ENCODE measurements at regions not wholly inside any gene's neighbourhood (a gene's known extent, or its start where the extent isn't known, plus 50 kb on each side); places are given as distances from the start of the nearest gene placed in this dataset.

DNA sequence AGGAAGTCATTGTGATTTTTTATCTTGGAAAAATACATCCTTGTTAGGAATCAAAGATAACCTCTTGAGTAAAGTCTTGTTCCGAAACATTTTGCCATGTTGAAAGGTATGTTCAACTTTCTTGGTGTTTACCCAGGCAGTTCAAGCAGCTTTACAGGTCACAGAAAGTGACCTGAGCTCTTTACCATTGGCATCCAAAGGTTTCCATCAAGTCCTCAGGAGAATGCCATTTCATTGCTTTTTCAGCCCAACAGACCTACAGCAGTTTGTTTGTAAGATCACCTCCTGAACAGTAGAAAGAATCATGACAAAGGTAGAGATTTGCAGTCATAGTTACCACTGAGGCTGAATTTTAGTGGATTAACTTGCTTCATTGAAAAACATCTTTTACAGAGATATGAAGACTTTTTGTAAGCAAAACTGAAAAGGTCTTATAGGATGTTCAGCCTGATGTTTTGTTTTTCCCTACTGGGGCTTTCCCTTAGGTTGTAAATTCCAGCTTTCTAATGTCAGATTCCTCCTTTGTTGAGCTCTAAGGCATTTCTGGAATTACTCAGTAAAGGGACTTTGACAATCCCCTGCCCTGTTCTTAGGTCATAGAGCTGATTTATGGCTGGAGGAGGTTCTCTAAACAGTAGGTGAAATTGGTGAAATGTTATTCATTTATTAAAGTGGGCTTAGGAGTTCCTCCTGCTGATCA is 236.8 kb upstream of the RBMS1 start:
- Histone ChIP-seq H3K4me3 (replicated peaks; ENCODE audit: insufficient read depth, low read length) (no peak overlapping the region), H3K27ac (replicated peaks) (no peak overlapping the region), H3K27me3 (ENCODE audit: insufficient read depth, poor library complexity, severe bottlenecking) (peaks cover 3% of the 10 kb centered on the region)
- TF ChIP-seq, protein P1, sequence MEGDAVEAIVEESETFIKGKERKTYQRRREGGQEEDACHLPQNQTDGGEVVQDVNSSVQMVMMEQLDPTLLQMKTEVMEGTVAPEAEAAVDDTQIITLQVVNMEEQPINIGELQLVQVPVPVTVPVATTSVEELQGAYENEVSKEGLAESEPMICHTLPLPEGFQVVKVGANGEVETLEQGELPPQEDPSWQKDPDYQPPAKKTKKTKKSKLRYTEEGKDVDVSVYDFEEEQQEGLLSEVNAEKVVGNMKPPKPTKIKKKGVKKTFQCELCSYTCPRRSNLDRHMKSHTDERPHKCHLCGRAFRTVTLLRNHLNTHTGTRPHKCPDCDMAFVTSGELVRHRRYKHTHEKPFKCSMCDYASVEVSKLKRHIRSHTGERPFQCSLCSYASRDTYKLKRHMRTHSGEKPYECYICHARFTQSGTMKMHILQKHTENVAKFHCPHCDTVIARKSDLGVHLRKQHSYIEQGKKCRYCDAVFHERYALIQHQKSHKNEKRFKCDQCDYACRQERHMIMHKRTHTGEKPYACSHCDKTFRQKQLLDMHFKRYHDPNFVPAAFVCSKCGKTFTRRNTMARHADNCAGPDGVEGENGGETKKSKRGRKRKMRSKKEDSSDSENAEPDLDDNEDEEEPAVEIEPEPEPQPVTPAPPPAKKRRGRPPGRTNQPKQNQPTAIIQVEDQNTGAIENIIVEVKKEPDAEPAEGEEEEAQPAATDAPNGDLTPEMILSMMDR (IDR thresholded peaks at IDR 0.05; ENCODE audit: insufficient read depth, low read length) = no peak
- TF ChIP-seq GABPA (IDR thresholded peaks at IDR 0.05; ENCODE audit: low read depth) (no peak), SPI1 (IDR thresholded peaks at IDR 0.05; ENCODE audit: borderline replicate concordance, low read depth) (no peak), POLR2AphosphoS5 (IDR thresholded peaks at IDR 0.05; ENCODE audit: low read depth) (no peak)
- TF ChIP-seq, protein P2, sequence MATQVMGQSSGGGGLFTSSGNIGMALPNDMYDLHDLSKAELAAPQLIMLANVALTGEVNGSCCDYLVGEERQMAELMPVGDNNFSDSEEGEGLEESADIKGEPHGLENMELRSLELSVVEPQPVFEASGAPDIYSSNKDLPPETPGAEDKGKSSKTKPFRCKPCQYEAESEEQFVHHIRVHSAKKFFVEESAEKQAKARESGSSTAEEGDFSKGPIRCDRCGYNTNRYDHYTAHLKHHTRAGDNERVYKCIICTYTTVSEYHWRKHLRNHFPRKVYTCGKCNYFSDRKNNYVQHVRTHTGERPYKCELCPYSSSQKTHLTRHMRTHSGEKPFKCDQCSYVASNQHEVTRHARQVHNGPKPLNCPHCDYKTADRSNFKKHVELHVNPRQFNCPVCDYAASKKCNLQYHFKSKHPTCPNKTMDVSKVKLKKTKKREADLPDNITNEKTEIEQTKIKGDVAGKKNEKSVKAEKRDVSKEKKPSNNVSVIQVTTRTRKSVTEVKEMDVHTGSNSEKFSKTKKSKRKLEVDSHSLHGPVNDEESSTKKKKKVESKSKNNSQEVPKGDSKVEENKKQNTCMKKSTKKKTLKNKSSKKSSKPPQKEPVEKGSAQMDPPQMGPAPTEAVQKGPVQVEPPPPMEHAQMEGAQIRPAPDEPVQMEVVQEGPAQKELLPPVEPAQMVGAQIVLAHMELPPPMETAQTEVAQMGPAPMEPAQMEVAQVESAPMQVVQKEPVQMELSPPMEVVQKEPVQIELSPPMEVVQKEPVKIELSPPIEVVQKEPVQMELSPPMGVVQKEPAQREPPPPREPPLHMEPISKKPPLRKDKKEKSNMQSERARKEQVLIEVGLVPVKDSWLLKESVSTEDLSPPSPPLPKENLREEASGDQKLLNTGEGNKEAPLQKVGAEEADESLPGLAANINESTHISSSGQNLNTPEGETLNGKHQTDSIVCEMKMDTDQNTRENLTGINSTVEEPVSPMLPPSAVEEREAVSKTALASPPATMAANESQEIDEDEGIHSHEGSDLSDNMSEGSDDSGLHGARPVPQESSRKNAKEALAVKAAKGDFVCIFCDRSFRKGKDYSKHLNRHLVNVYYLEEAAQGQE (IDR thresholded peaks at IDR 0.05; ENCODE audit: insufficient replicate concordance, low read depth) = no peak
- DNase-seq (ENCODE audit: low read depth in 1 of 2, low spot score in 1 of 2) = no peak

DNA sequence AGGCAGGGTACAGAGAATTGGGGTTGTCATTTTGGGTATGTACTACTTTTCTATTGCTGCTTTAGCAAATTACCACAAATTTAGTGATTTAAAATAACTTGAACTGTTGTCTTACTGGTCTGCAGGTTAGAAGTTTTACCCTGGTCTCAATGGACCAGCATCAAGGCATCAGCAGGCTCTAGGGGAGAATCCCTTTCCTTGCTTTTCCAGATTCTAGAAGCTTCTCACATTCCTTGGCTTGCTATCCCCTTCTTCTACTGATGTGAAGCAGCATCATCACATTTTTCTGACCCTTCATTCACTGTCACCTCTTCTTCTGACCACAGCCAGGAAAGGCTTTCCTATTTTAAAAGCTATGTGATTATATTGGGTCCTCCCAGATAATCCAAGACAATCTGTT is 237.8 kb upstream of the RBMS1 start:
- DNase-seq (ENCODE audit: low read depth in 1 of 2, low spot score in 1 of 2) = no peak
- TF ChIP-seq, protein P1 (IDR thresholded peaks at IDR 0.05; ENCODE audit: insufficient read depth, low read length) = no peak
- TF ChIP-seq GABPA (IDR thresholded peaks at IDR 0.05; ENCODE audit: low read depth) (no peak), SPI1 (IDR thresholded peaks at IDR 0.05; ENCODE audit: borderline replicate concordance, low read depth) (no peak), POLR2AphosphoS5 (IDR thresholded peaks at IDR 0.05; ENCODE audit: low read depth) (no peak)
- TF ChIP-seq, protein P2 (IDR thresholded peaks at IDR 0.05; ENCODE audit: insufficient replicate concordance, low read depth) = no peak
- Histone ChIP-seq H3K4me3 (replicated peaks; ENCODE audit: insufficient read depth, low read length) (no peak overlapping the region), H3K27me3 (ENCODE audit: insufficient read depth, poor library complexity, severe bottlenecking) (peaks cover 3% of the 10 kb centered on the region), H3K27ac (replicated peaks) (no peak overlapping the region)

DNA sequence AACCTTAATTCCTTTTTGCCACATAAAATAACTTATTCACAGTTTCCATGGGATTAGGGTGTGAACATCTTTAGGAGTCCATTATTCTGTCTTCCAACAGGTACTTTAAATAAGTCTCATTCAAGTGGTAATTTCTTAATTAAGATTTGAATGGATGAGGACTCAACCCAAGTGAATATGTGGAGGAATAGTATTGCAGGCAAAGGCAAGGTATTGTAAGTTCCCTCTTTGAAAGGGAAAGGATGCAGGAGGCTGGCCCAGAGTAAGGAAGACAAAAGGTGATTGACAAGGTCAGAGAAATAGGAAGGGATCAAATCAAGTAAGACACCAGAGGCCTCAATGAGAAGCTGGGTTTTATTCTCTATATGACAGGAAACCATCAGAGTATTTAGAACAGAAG is 238.2 kb upstream of the RBMS1 start:
- Histone ChIP-seq H3K27me3 (ENCODE audit: insufficient read depth, poor library complexity, severe bottlenecking) (peaks cover 3% of the 10 kb centered on the region), H3K27ac (replicated peaks) (no peak overlapping the region), H3K4me3 (replicated peaks; ENCODE audit: insufficient read depth, low read length) (no peak overlapping the region)
- DNase-seq (ENCODE audit: low read depth in 1 of 2, low spot score in 1 of 2) = no peak
- TF ChIP-seq POLR2AphosphoS5 (IDR thresholded peaks at IDR 0.05; ENCODE audit: low read depth) = no peak
- no peak for TF ChIP-seq SPI1 (IDR thresholded peaks at IDR 0.05; ENCODE audit: borderline replicate concordance, low read depth)
- TF ChIP-seq, protein P1 (IDR thresholded peaks at IDR 0.05; ENCODE audit: insufficient read depth, low read length) = no peak
- TF ChIP-seq, protein P2 (IDR thresholded peaks at IDR 0.05; ENCODE audit: insufficient replicate concordance, low read depth) = no peak
- no peak for TF ChIP-seq GABPA (IDR thresholded peaks at IDR 0.05; ENCODE audit: low read depth)
